ENCODE measurements at regions not wholly inside any gene's neighbourhood (a gene's known extent, or its start where the extent isn't known, plus 50 kb on each side); places are given as distances from the start of the nearest gene placed in this dataset.
"Not testable (repeated sequence)": the region's sequence is repeated elsewhere in the genome, so short reads cannot be mapped to it uniquely, and the experiment has no call there.

DNA sequence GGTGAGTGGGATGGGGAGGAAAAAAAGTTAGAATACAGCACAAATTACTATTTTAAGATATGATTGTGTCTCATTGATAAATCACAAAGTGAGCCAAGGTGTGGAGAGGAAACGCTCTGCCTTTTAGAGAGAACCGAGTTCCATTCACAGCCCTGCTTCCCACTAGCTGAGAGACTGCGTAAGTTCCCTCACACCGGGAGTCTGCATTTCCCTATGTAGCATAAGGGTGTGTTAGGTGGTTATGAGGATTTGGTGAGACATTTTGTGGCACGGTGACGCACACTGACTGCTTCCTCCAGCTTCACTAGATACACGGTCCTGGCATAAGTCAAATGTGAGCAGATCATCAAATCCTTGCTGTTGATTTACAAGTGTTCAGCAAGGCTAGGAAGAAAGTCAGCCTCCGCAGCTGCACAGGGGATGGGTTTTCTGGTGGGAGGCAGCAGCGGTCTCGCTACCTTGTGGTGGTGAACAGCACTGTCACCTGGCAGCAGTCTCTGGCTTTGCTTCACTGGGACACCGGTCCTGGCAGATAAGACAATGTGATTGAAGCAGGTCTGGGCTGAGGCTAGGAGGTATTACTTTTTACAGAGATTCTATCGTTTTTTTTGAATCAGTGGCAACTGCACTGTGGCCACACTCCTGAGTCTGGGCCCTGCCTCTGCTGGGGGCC lies 312.2 kb upstream of the B3GAT1 start:
- ATAC-seq (ENCODE audit: low read depth) (no peak), DNase-seq (ENCODE audit: low spot score) (no peak)
- no peaks in the 10 kb centered on the region for H3K9me3 ChIP-seq (ENCODE audit: severe bottlenecking)
- H3K4me1 ChIP-seq (ENCODE audit: insufficient read depth, poor library complexity, severe bottlenecking) = no peaks in the 10 kb centered on the region
- H3K27ac ChIP-seq (ENCODE audit: poor library complexity, severe bottlenecking) = no peak overlapping the region
- H3K4me3 ChIP-seq (ENCODE audit: severe bottlenecking) = no peak overlapping the region
- no peaks in the 10 kb centered on the region for H3K36me3 ChIP-seq (ENCODE audit: low read depth)
- H3K27me3 ChIP-seq (ENCODE audit: insufficient read depth, poor library complexity, severe bottlenecking) = peaks cover 6% of the 10 kb centered on the region
- no peak for TF ChIP-seq CTCF (IDR thresholded peaks at IDR 0.05; ENCODE audit: poor library complexity, severe bottlenecking)

- not testable (repeated sequence) for H3K27me3 ChIP-seq (ENCODE audit: insufficient read depth, poor library complexity, severe bottlenecking); H3K9me3 ChIP-seq (ENCODE audit: severe bottlenecking); H3K36me3 ChIP-seq (ENCODE audit: low read depth); H3K27ac ChIP-seq (ENCODE audit: poor library complexity, severe bottlenecking); ATAC-seq (ENCODE audit: low read depth); DNase-seq (ENCODE audit: low spot score); H3K4me3 ChIP-seq (ENCODE audit: severe bottlenecking); H3K4me1 ChIP-seq (ENCODE audit: insufficient read depth, poor library complexity, severe bottlenecking)
These were observed 308.6 kb upstream of the B3GAT1 start for GRCh38 chr11:134720691-134721070.

- not testable (repeated sequence) for H3K9me3 ChIP-seq (ENCODE audit: severe bottlenecking); H3K27me3 ChIP-seq (ENCODE audit: insufficient read depth, poor library complexity, severe bottlenecking); H3K4me1 ChIP-seq (ENCODE audit: insufficient read depth, poor library complexity, severe bottlenecking); H3K27ac ChIP-seq (ENCODE audit: poor library complexity, severe bottlenecking); DNase-seq (ENCODE audit: low spot score); H3K4me3 ChIP-seq (ENCODE audit: severe bottlenecking); H3K36me3 ChIP-seq (ENCODE audit: low read depth); ATAC-seq (ENCODE audit: low read depth)
These were observed 308.1 kb upstream of the B3GAT1 start for GRCh38 chr11:134719940-134720690.

- ATAC-seq (ENCODE audit: low read depth) (no peak), DNase-seq (ENCODE audit: low spot score) (no peak)
- Histone ChIP-seq H3K36me3 (ENCODE audit: low read depth) (no peaks in the 10 kb centered on the region), H3K9me3 (ENCODE audit: severe bottlenecking) (no peaks in the 10 kb centered on the region), H3K4me3 (ENCODE audit: severe bottlenecking) (no peak overlapping the region), H3K4me1 (ENCODE audit: insufficient read depth, poor library complexity, severe bottlenecking) (no peaks in the 10 kb centered on the region), H3K27me3 (ENCODE audit: insufficient read depth, poor library complexity, severe bottlenecking) (no peaks in the 10 kb centered on the region), H3K27ac (ENCODE audit: poor library complexity, severe bottlenecking) (no peak overlapping the region)
- no peak for TF ChIP-seq CTCF (IDR thresholded peaks at IDR 0.05; ENCODE audit: poor library complexity, severe bottlenecking)
These were observed 307.4 kb upstream of the B3GAT1 start for GRCh38 chr11:134719397-134719796.

- Histone ChIP-seq H3K27ac (ENCODE audit: poor library complexity, severe bottlenecking) (no peak overlapping the region), H3K4me3 (ENCODE audit: severe bottlenecking) (no peak overlapping the region), H3K27me3 (ENCODE audit: insufficient read depth, poor library complexity, severe bottlenecking) (peaks cover 15% of the 10 kb centered on the region), H3K4me1 (ENCODE audit: insufficient read depth, poor library complexity, severe bottlenecking) (no peaks in the 10 kb centered on the region), H3K9me3 (ENCODE audit: severe bottlenecking) (no peaks in the 10 kb centered on the region), H3K36me3 (ENCODE audit: low read depth) (no peaks in the 10 kb centered on the region)
- no peak for TF ChIP-seq CTCF (IDR thresholded peaks at IDR 0.05; ENCODE audit: poor library complexity, severe bottlenecking)
- DNase-seq (ENCODE audit: low spot score) (no peak), ATAC-seq (ENCODE audit: low read depth) (no peak)
These were observed 304.5 kb upstream of the B3GAT1 start for GRCh38 chr11:134716582-134716981.
